IMR-90 (cell line): ENCODE measurements at regions not wholly inside any gene's neighbourhood (a gene's known extent, or its start where the extent isn't known, plus 50 kb on each side); places are given as distances from the start of the nearest gene placed in this dataset.

Experiments
- ATAC-seq: fragments of 200-7000 bp; cut with Tn5 transposase; 2 replicates; pipeline ENCODE4 v1.9.1; 2020; ENCODE audit warnings: low read depth, mild to moderate bottlenecking, moderate library complexity
- BruUV-seq: library from RNA; stranded (reverse); fragments of 400-500 nt; replicated peaks from 2 replicates; lab custom pipeline; 2021; lab: Mats Ljungman, UMichigan
- CTCF ChIA-PET: fragments of 300-600 bp; formaldehyde crosslinking; extraction: SDS; loops from one replicate; lab custom pipeline; 2021; ENCODE audit warnings: antibody characterized with exemption; lab: Yijun Ruan, JAX
- POLR2A ChIA-PET: fragments of 300-600 bp; sonication (Branson Sonifier 250); formaldehyde crosslinking; loops from one replicate; lab custom pipeline; 2022; ENCODE audit warnings: antibody characterized with exemption; ENCODE audit not compliant: unreplicated experiment; lab: Charles Lee
- DNase-seq: peaks from one replicate; pipeline ENCODE4 v3.0.0; 2013
- H2AFZ ChIP-seq: replicated peaks from 2 replicates; pipeline ENCODE3; 2013; ENCODE audit warnings: low read length, mild to moderate bottlenecking; ENCODE audit not compliant: poor library complexity
- H2AK5ac ChIP-seq: 2 replicates; pipeline ENCODE4 v1.6.1; 2013; ENCODE audit warnings: low read depth, low read length, inconsistent platforms
- H2AK9ac ChIP-seq: replicated peaks from 2 replicates; pipeline ENCODE3; 2013; ENCODE audit warnings: mild to moderate bottlenecking, low read depth, low read length, moderate library complexity; ENCODE audit not compliant: poor library complexity
- H2BK120ac ChIP-seq: 2 replicates; pipeline ENCODE4 v1.6.1; 2013; ENCODE audit warnings: low read depth, low read length, inconsistent platforms
- H2BK15ac ChIP-seq: 3 replicates; pipeline ENCODE4 v1.6.1; 2013; ENCODE audit warnings: low read depth, low read length, inconsistent platforms
- H2BK20ac ChIP-seq: 2 replicates; pipeline ENCODE4 v1.6.1; 2013; ENCODE audit warnings: low read depth, mild to moderate bottlenecking, inconsistent platforms, low read length, moderate library complexity
- H2BK5ac ChIP-seq: 2 replicates; pipeline ENCODE4 v1.6.1; 2013; ENCODE audit warnings: mild to moderate bottlenecking, low read depth, low read length, inconsistent platforms; ENCODE audit not compliant: poor library complexity, severe bottlenecking
- H3K14ac ChIP-seq: replicated peaks from 2 replicates; pipeline ENCODE4 v1.6.1; 2013; ENCODE audit warnings: low read depth, low read length, inconsistent platforms
- H3K18ac ChIP-seq: 2 replicates; pipeline ENCODE4 v1.6.1; 2013; ENCODE audit warnings: low read depth, low read length, control low read depth
- H3K23ac ChIP-seq: 2 replicates; pipeline ENCODE4 v1.6.1; 2013; ENCODE audit warnings: low read depth, low read length, inconsistent platforms
- H3K27ac ChIP-seq: 2 replicates; pipeline ENCODE4 v1.5.1; 2013; ENCODE audit warnings: mild to moderate bottlenecking, control low read depth, low read length; ENCODE audit not compliant: insufficient read depth
- H3K27me3 ChIP-seq: 2 replicates; pipeline ENCODE4 v1.6.1; 2013; ENCODE audit warnings: low read length; ENCODE audit not compliant: control insufficient read depth, insufficient read depth
- H3K36me3 ChIP-seq: 2 replicates; pipeline ENCODE4 v1.6.1; 2013; ENCODE audit warnings: low read length, mixed read lengths; ENCODE audit not compliant: control insufficient read depth, insufficient read depth
- H3K4ac ChIP-seq: 2 replicates; pipeline ENCODE4 v1.6.1; 2013; ENCODE audit warnings: low read depth, low read length, inconsistent platforms
- H3K4me1 ChIP-seq: 2 replicates; pipeline ENCODE4 v1.6.1; 2013; ENCODE audit warnings: low read length, mixed read lengths; ENCODE audit not compliant: control insufficient read depth, insufficient read depth
- H3K4me2 ChIP-seq: 2 replicates; pipeline ENCODE4 v1.6.1; 2013; ENCODE audit warnings: low read depth, mild to moderate bottlenecking, control low read depth, low read length, moderate library complexity
- H3K4me3 ChIP-seq: 2 replicates; pipeline ENCODE4 v1.5.1; 2013; ENCODE audit warnings: low read depth, mild to moderate bottlenecking, control low read depth, low read length, moderate library complexity; ENCODE audit not compliant: insufficient read depth
- H3K56ac ChIP-seq: 2 replicates; pipeline ENCODE4 v1.6.1; 2013; ENCODE audit warnings: low read length, inconsistent platforms; ENCODE audit not compliant: insufficient read depth; ENCODE audit errors: extremely low read depth
- H3K79me1 ChIP-seq, 2 experiments: 2 replicates each; pipeline ENCODE4 v1.6.1; 2013; ENCODE audit warnings: low read length in 2 of 2, inconsistent platforms in 1 of 2, low read depth in 1 of 2
- H3K9ac ChIP-seq: 2 replicates; pipeline ENCODE4 v1.6.1; 2013; ENCODE audit warnings: low read depth, low read length, control low read depth
- H3K9me1 ChIP-seq: 2 replicates; pipeline ENCODE4 v1.6.1; 2013; ENCODE audit warnings: low read length, inconsistent platforms; ENCODE audit not compliant: insufficient read depth
- H3K9me3 ChIP-seq: 2 replicates; pipeline ENCODE4 v1.6.1; 2013; ENCODE audit warnings: low read length; ENCODE audit not compliant: control insufficient read depth, insufficient read depth
- H4K20me1 ChIP-seq: 2 replicates; pipeline ENCODE4 v1.6.1; 2013; ENCODE audit warnings: low read length, inconsistent platforms; ENCODE audit not compliant: insufficient read depth
- H4K5ac ChIP-seq: 2 replicates; pipeline ENCODE4 v1.6.1; 2013; ENCODE audit warnings: mild to moderate bottlenecking, low read depth, low read length, control low read depth
- H4K8ac ChIP-seq, 2 experiments: 2 replicates each; pipeline ENCODE4 v1.6.1; 2013; ENCODE audit warnings: low read depth in 2 of 2, low read length in 2 of 2, control low read depth in 1 of 2, inconsistent platforms in 1 of 2
- H4K91ac ChIP-seq: 2 replicates; pipeline ENCODE4 v1.6.1; 2013; ENCODE audit warnings: low read depth, low read length, inconsistent platforms; ENCODE audit not compliant: insufficient read depth
- BHLHE40 ChIP-seq: fragments of 150-350 bp; IDR thresholded peaks from 2 replicates; pipeline ENCODE4 v1.6.1; 2016; ENCODE audit warnings: mild to moderate bottlenecking, low read depth, low read length
- CEBPB ChIP-seq: IDR thresholded peaks from 2 replicates; pipeline ENCODE4 v1.6.1; 2012; ENCODE audit warnings: low read depth, low read length, improper control_type of control experiment
- CHD1 ChIP-seq: IDR thresholded peaks from 2 replicates; pipeline ENCODE4 v1.6.1; 2012; ENCODE audit warnings: low read depth, low read length, improper control_type of control experiment
- FOS ChIP-seq: fragments of 150-350 bp; IDR thresholded peaks from 2 replicates; pipeline ENCODE4 v1.6.1; 2016; ENCODE audit warnings: low read depth, low read length
- MAFK ChIP-seq: IDR thresholded peaks from 2 replicates; pipeline ENCODE4 v1.6.1; 2012; ENCODE audit warnings: low read depth, low read length, improper control_type of control experiment
- MAZ ChIP-seq: IDR thresholded peaks from 2 replicates; pipeline ENCODE4 v1.6.1; 2012; ENCODE audit warnings: low read depth, mild to moderate bottlenecking, low read length, improper control_type of control experiment, moderate library complexity, borderline replicate concordance
- MXI1 ChIP-seq: IDR thresholded peaks from 2 replicates; pipeline ENCODE4 v1.6.1; 2012; ENCODE audit warnings: low read depth, mild to moderate bottlenecking, low read length, moderate library complexity, borderline replicate concordance
- NFE2L2 ChIP-seq: fragments of 150-350 bp; IDR thresholded peaks from 2 replicates; pipeline ENCODE4 v1.6.1; 2016; ENCODE audit warnings: low read depth, mild to moderate bottlenecking, low read length
- POLR2A ChIP-seq: IDR thresholded peaks from 2 replicates; pipeline ENCODE4 v1.6.1; 2012; ENCODE audit warnings: mild to moderate bottlenecking, low read depth, low read length
- RAD21 ChIP-seq: IDR thresholded peaks from 2 replicates; pipeline ENCODE4 v1.6.1; 2012; ENCODE audit warnings: low read length, improper control_type of control experiment
- RCOR1 ChIP-seq: IDR thresholded peaks from 2 replicates; pipeline ENCODE4 v1.6.1; 2012; ENCODE audit warnings: mild to moderate bottlenecking, low read length, improper control_type of control experiment; ENCODE audit not compliant: insufficient replicate concordance
- RFX5 ChIP-seq: IDR thresholded peaks from 2 replicates; pipeline ENCODE4 v1.8.0; 2012; ENCODE audit warnings: low read depth, mild to moderate bottlenecking, low read length, moderate library complexity
- SMC3 ChIP-seq: fragments of 150-350 bp; IDR thresholded peaks from 2 replicates; pipeline ENCODE4 v1.6.1; 2016; ENCODE audit warnings: low read depth, mild to moderate bottlenecking, antibody characterized with exemption, low read length, moderate library complexity
- WGBS, 2 experiments: methylation state at CpG; one replicate each; pipeline versions ENCODE4 v1.1.5 to v1.1.7; 2013; ENCODE audit warnings: missing lambda C conversion rate in 2 of 2; ENCODE audit not compliant: insufficient read length in 1 of 2; ENCODE audit errors: extremely low coverage in 2 of 2; 5-methylcytosine and 5-hydroxymethylcytosine counted together
- dilution Hi-C: fragments of 300-500 bp; cut with HindIII; formaldehyde crosslinking; loops from one replicate; pipeline ENCODE4 v1.14.3; 2018; ENCODE audit warnings: low sequenced_read_pairs; ENCODE audit not compliant: unreplicated experiment
- in situ Hi-C: fragments of 300-500 bp; cut with MboI; formaldehyde crosslinking; loops from 3 replicates; pipeline ENCODE4 v1.14.3; 2019; ENCODE audit warnings: low sequenced_read_pairs, inconsistent platforms, mixed read lengths
- intact Hi-C: fragments of 100-400 bp; cut with micrococcal nuclease; formaldehyde crosslinking; loops from 2 replicates; pipeline ENCODE4 v1.10.0; 2022
- TF ChIP-seq, protein P1 (sequence below): conservative IDR thresholded peaks from 2 replicates; pipeline ENCODE4 v1.5.1; 2012; ENCODE audit warnings: mild to moderate bottlenecking, low read depth, low read length, improper control_type of control experiment
- TF ChIP-seq, protein P2 (sequence below): fragments of 150-350 bp; IDR thresholded peaks from 2 replicates; pipeline ENCODE4 v1.6.1; 2016; ENCODE audit warnings: low read depth, mild to moderate bottlenecking, low read length, moderate library complexity, borderline replicate concordance
- TF ChIP-seq, protein P3 (sequence below): fragments of 150-350 bp; IDR thresholded peaks from 2 replicates; pipeline ENCODE4 v1.6.1; 2017; ENCODE audit warnings: mild to moderate bottlenecking, antibody characterized with exemption, low read length, low read depth

DNA sequence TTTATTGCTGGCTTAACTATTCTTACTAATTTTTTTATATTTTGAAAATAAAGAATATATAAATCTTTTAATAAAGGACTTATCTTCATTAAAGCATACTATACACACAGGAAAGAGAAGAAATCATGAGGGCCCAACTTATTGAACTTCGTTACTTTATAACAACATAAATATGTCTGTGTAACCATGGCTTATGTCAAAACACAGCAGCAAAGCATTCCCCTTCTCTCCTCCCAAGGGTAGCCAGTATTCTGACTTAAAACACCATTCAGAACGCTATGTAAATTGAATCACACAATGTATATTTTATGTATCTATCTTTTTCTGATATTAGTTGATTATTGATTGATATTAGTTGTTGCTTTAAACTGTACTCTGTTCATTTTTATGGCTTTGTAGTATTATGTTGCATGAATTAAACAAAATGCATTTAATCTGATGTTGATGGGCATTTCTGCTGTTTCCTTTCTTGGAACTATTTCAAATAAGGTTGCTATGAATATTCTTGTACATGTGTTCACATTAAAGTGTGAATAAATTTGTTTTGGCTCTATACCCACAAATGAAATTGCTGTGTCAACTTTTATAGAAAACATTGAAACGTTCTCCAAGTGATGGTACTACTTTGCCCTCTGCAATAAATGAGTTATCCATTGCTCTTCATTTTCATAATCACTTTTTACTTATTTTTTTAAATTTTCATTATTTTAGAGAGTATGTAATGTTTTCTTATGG is 188.7 kb downstream of the RND3 start:
- ChIA-PET POLR2A (no interaction called here), CTCF (no interaction called here)
- Histone ChIP-seq H3K23ac (no peak overlapping the region), H4K91ac (no peak overlapping the region), H3K9me1 (no peaks in the 10 kb centered on the region), H2BK15ac (no peak overlapping the region), H2BK20ac (no peak overlapping the region), H3K27me3 (no peaks in the 10 kb centered on the region), H2BK120ac (no peak overlapping the region), H3K36me3 (no peaks in the 10 kb centered on the region), H2BK5ac (no peak overlapping the region), H3K4me2 (no peak overlapping the region), H2AFZ (no peak overlapping the region), H3K14ac (no peak overlapping the region), H3K9me3 (peaks cover 6% of the 10 kb centered on the region), H3K27ac (no peak overlapping the region), H4K5ac (no peak overlapping the region), H3K9ac (no peak overlapping the region), H3K56ac (no peak overlapping the region), H2AK9ac (no peak overlapping the region), H3K4me1 (no peaks in the 10 kb centered on the region), H2AK5ac (no peak overlapping the region), H3K18ac (no peak overlapping the region), H3K4ac (no peak overlapping the region), H3K79me1 (no peaks in the 10 kb centered on the region), H4K8ac (no peak overlapping the region), H4K20me1 (no peaks in the 10 kb centered on the region), H3K4me3 (no peak overlapping the region)
- BruUV-seq: no TSS peak
- TF ChIP-seq MXI1: no peak
- no peak for TF ChIP-seq BHLHE40
- TF ChIP-seq, protein P1, sequence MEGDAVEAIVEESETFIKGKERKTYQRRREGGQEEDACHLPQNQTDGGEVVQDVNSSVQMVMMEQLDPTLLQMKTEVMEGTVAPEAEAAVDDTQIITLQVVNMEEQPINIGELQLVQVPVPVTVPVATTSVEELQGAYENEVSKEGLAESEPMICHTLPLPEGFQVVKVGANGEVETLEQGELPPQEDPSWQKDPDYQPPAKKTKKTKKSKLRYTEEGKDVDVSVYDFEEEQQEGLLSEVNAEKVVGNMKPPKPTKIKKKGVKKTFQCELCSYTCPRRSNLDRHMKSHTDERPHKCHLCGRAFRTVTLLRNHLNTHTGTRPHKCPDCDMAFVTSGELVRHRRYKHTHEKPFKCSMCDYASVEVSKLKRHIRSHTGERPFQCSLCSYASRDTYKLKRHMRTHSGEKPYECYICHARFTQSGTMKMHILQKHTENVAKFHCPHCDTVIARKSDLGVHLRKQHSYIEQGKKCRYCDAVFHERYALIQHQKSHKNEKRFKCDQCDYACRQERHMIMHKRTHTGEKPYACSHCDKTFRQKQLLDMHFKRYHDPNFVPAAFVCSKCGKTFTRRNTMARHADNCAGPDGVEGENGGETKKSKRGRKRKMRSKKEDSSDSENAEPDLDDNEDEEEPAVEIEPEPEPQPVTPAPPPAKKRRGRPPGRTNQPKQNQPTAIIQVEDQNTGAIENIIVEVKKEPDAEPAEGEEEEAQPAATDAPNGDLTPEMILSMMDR: no peak
- no peak for TF ChIP-seq SMC3
- TF ChIP-seq MAZ: no peak
- TF ChIP-seq, protein P2, sequence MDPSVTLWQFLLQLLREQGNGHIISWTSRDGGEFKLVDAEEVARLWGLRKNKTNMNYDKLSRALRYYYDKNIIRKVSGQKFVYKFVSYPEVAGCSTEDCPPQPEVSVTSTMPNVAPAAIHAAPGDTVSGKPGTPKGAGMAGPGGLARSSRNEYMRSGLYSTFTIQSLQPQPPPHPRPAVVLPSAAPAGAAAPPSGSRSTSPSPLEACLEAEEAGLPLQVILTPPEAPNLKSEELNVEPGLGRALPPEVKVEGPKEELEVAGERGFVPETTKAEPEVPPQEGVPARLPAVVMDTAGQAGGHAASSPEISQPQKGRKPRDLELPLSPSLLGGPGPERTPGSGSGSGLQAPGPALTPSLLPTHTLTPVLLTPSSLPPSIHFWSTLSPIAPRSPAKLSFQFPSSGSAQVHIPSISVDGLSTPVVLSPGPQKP: no peak
- no peak for TF ChIP-seq POLR2A
- no peak for TF ChIP-seq CEBPB
- TF ChIP-seq NFE2L2: no peak
- TF ChIP-seq, protein P3, sequence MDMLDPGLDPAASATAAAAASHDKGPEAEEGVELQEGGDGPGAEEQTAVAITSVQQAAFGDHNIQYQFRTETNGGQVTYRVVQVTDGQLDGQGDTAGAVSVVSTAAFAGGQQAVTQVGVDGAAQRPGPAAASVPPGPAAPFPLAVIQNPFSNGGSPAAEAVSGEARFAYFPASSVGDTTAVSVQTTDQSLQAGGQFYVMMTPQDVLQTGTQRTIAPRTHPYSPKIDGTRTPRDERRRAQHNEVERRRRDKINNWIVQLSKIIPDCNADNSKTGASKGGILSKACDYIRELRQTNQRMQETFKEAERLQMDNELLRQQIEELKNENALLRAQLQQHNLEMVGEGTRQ: no peak
- no peak for TF ChIP-seq MAFK
- no peak for TF ChIP-seq RAD21
- no peak for TF ChIP-seq FOS
- TF ChIP-seq CHD1: no peak
- no peak for TF ChIP-seq RCOR1
- TF ChIP-seq RFX5: no peak
- dilution Hi-C loops (no loop called here), intact Hi-C loops (no loop called here), in situ Hi-C loops (no loop called here)
- no peak for ATAC-seq
- WGBS, 2 experiments: no CpG with 5 or more reads among the region's 3 CpGs
- no peak for DNase-seq
